Choroid plexus epithelial cell (primary cell): ENCODE measurements at regions not wholly inside any gene's neighbourhood (a gene's known extent, or its start where the extent isn't known, plus 50 kb on each side); places are given as distances from the start of the nearest gene placed in this dataset.
A peak's percentile ranks its signal among the peaks of the same experiment; 100 is the strongest.

Source experiments
- DNase-seq: peaks from one replicate; pipeline ENCODE4 v3.0.0-alpha.2; 2010; ENCODE audit warnings: low read depth
- H3K4me3 ChIP-seq: 2 replicates; pipeline ENCODE4 v1.5.1; 2011; ENCODE audit warnings: low read depth, mild to moderate bottlenecking, control low read depth, low read length, moderate library complexity
- TF ChIP-seq, protein P1 (sequence below): conservative IDR thresholded peaks from 2 replicates; pipeline ENCODE4 v1.5.1; 2011; ENCODE audit warnings: low read depth, mild to moderate bottlenecking, control low read depth, inconsistent platforms, low read length, moderate library complexity

DNA sequence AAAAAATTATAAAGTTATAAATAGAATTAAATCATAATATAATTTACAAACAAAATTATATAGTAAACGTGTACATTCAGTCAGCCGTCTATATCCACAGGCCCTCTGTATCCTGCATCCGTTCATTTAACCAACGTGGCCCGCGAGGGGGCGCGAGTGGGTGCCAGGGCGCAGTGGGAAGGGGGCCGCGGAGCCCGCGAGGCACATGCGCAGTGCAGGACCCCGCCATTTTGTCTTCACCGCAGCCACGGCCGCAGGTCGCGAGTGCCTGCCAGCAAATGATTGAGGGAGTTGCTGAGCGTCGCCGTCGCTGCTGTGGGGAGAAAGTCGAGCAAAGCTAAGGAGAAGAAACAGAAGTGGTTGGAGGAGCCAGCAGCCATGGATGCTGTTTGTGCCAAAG lies 53.4 kb upstream of the ECI2 start:
- no peak overlapping the region for H3K4me3 ChIP-seq
- no peak for DNase-seq
- TF ChIP-seq, protein P1, sequence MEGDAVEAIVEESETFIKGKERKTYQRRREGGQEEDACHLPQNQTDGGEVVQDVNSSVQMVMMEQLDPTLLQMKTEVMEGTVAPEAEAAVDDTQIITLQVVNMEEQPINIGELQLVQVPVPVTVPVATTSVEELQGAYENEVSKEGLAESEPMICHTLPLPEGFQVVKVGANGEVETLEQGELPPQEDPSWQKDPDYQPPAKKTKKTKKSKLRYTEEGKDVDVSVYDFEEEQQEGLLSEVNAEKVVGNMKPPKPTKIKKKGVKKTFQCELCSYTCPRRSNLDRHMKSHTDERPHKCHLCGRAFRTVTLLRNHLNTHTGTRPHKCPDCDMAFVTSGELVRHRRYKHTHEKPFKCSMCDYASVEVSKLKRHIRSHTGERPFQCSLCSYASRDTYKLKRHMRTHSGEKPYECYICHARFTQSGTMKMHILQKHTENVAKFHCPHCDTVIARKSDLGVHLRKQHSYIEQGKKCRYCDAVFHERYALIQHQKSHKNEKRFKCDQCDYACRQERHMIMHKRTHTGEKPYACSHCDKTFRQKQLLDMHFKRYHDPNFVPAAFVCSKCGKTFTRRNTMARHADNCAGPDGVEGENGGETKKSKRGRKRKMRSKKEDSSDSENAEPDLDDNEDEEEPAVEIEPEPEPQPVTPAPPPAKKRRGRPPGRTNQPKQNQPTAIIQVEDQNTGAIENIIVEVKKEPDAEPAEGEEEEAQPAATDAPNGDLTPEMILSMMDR, result no peak

DNA sequence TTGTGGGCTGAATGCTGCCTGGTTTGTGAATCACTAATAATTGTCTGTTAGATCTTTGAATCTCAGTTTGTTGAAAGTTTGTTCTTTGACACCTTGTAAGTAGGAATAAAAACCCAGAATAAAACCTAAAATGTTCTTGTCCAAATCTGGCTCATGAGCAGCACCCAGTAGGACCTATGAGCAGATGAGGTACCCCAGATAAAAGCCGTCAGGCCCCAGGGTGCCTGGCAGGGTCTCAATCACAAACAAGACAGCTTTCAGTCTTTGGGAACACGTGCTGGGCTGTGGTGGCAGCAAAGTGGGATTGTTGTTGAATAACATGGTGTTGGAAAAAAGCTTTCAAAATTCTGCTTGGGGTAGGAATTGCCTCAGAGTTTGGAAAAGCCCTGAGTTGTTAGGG lies 52.1 kb upstream of the ECI2 start:
- TF ChIP-seq, protein P1, result no peak
- DNase-seq, result no peak
- H3K4me3 ChIP-seq, result no peak overlapping the region

DNA sequence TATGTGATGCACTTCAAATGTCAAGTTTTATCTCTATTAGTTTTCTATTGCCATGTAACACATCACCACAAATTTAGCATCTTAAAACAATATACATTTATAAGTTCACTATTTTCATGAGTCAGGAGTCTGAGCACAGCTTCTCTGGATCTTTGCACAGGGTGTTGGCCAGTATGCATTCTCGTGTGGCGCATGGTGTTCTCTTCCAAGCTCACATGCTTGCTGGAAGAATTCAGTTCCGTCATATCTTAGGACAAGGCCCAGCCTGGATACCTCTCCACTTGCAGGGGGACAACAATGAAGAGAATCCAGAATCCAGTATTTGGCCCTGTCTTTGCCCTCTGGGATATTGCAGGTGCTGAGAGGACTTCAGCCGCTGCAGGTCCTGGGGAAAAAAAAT lies 51.0 kb upstream of the ECI2 start:
- no peak overlapping the region for H3K4me3 ChIP-seq
- no peak for DNase-seq
- TF ChIP-seq, protein P1, result no peak

DNA sequence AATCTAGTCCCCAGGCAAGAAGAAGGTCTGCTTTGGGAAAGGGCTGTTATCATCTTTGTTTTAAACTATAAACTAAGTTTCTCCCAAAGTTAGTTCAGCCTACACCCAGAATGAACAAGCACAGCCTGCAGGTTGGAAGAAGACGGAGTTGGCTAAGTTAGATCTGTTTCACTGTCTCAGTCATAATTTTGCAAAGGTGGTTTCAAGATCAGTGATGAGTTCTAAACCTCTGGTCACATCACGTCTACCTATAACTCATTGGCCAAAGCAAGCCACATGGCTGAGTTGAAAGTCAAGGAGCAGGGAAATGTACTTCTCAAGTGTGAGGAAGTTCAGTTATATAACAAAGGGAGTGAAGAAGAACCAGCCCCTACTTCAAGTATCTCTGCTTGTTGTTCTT lies 50.5 kb upstream of the ECI2 start:
- no peak for DNase-seq
- TF ChIP-seq, protein P1, result no peak
- no peak overlapping the region for H3K4me3 ChIP-seq

DNA sequence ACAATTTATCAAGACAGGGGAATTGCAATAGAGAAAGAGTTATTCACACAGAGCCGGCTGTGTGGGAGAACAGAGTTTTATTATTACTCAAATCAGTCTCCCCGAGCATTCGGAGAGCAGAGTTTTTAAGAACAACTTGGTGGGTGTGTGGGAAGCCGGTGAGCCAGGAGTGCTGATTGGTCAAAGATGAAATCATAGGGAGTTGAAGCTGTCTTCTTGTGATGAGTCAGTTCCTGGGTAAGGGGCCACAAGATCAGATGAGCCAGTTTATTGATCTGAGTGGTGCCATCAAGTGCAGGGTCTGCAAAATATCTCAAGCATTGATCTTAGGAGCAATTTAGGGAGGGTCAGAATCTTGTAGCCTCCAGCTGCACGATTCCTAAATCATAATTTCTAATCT lies 50.0 kb upstream of the ECI2 start:
- DNase-seq, result peak; percentile 12
- TF ChIP-seq, protein P1, result no peak
- no peak overlapping the region for H3K4me3 ChIP-seq
